Gastrocnemius medialis (tissue), 4 donors: ENCODE measurements at regions not wholly inside any gene's neighbourhood (a gene's known extent, or its start where the extent isn't known, plus 50 kb on each side); places are given as distances from the start of the nearest gene placed in this dataset.

ENCODE experiments used
- POLR2A ChIP-seq, 2 donors: fragments of 450-650 bp; IDR thresholded peaks; one replicate each; pipeline ENCODE4 v1.6.1; 2017; ENCODE audit warnings: antibody characterized with exemption in 2 of 2, mild to moderate bottlenecking in 2 of 2, moderate library complexity in 2 of 2
- TF ChIP-seq, protein P1 (sequence below), 5 experiments: fragments of 450-650 bp in 3 of 5; fragments of 200-600 bp in 2 of 5; sonication (generic) in 2 of 5; IDR thresholded peaks in 4 of 5; conservative IDR thresholded peaks in 1 of 5; 1 replicate in 4 of 5; 2 replicates in 1 of 5; pipeline ENCODE4 v1.5.1; 2016 to 2019; ENCODE audit warnings: antibody characterized with exemption in 5 of 5, mild to moderate bottlenecking in 3 of 5, moderate library complexity in 3 of 5

- TF ChIP-seq POLR2A (IDR thresholded peaks at IDR 0.05), result no peak
- TF ChIP-seq, protein P1, sequence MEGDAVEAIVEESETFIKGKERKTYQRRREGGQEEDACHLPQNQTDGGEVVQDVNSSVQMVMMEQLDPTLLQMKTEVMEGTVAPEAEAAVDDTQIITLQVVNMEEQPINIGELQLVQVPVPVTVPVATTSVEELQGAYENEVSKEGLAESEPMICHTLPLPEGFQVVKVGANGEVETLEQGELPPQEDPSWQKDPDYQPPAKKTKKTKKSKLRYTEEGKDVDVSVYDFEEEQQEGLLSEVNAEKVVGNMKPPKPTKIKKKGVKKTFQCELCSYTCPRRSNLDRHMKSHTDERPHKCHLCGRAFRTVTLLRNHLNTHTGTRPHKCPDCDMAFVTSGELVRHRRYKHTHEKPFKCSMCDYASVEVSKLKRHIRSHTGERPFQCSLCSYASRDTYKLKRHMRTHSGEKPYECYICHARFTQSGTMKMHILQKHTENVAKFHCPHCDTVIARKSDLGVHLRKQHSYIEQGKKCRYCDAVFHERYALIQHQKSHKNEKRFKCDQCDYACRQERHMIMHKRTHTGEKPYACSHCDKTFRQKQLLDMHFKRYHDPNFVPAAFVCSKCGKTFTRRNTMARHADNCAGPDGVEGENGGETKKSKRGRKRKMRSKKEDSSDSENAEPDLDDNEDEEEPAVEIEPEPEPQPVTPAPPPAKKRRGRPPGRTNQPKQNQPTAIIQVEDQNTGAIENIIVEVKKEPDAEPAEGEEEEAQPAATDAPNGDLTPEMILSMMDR (IDR thresholded peaks at IDR 0.05 in 4 of 5, conservative IDR thresholded peaks at IDR 0.05 in 1 of 5), result no peak
Measured at GRCh38 chr6:86508230-86508629, 429.1 kb upstream of the HTR1E start.
